ENCODE measurements at regions not wholly inside any gene's neighbourhood (a gene's known extent, or its start where the extent isn't known, plus 50 kb on each side); places are given as distances from the start of the nearest gene placed in this dataset.

GRCh38 chr6:40819182-40819834 lies 219.7 kb downstream of the UNC5CL start:
- DNase-seq: no peak
- TF ChIP-seq POLR2A (IDR thresholded peaks at IDR 0.05) (no peak), CTCF (IDR thresholded peaks at IDR 0.05) (no peak)
- Histone ChIP-seq H3K27me3 (no peaks in the 10 kb centered on the region), H3K4me3 (no peak overlapping the region), H3K27ac (no peak overlapping the region), H3K4me1 (no peaks in the 10 kb centered on the region), H3K9me3 (no peaks in the 10 kb centered on the region), H3K36me3 (ENCODE audit: low read depth, missing control alignments) (no peaks in the 10 kb centered on the region)
- 90 to 93% methylated on average over 9 of the region's 9 CpGs for WGBS, 2 donors
- intact Hi-C loops (cut with DNase I; ENCODE audit: low total_unique reads): no loop called here

- Histone ChIP-seq H3K4me3 (no peak overlapping the region), H3K27me3 (no peaks in the 10 kb centered on the region), H3K9me3 (no peaks in the 10 kb centered on the region), H3K4me1 (no peaks in the 10 kb centered on the region), H3K27ac (no peak overlapping the region), H3K36me3 (ENCODE audit: low read depth, missing control alignments) (no peaks in the 10 kb centered on the region)
- intact Hi-C loops (cut with DNase I; ENCODE audit: low total_unique reads): no loop called here
- no peak for DNase-seq
- WGBS, 2 donors: 86 to 87% methylated on average over 6 of the region's 6 CpGs
- TF ChIP-seq CTCF (IDR thresholded peaks at IDR 0.05) (no peak), POLR2A (IDR thresholded peaks at IDR 0.05) (no peak)
Measured at GRCh38 chr6:40817369-40817768, 221.7 kb downstream of the UNC5CL start.

GRCh38 chr6:40816601-40817000 lies 222.4 kb downstream of the UNC5CL start:
- Histone ChIP-seq H3K9me3 (no peaks in the 10 kb centered on the region), H3K4me3 (no peak overlapping the region), H3K36me3 (ENCODE audit: low read depth, missing control alignments) (no peaks in the 10 kb centered on the region), H3K27ac (no peak overlapping the region), H3K27me3 (no peaks in the 10 kb centered on the region), H3K4me1 (no peaks in the 10 kb centered on the region)
- DNase-seq: no peak
- intact Hi-C loops (cut with DNase I; ENCODE audit: low total_unique reads): no loop called here
- no peak for TF ChIP-seq POLR2A (IDR thresholded peaks at IDR 0.05)
- TF ChIP-seq CTCF (IDR thresholded peaks at IDR 0.05): no peak
- 88 to 93% methylated on average over 2 of the region's 2 CpGs for WGBS, 2 donors

GRCh38 chr6:40815731-40816130 lies 223.3 kb downstream of the UNC5CL start:
- intact Hi-C loops (cut with DNase I; ENCODE audit: low total_unique reads): no loop called here
- H3K27ac ChIP-seq: no peak overlapping the region
- no peaks in the 10 kb centered on the region for H3K36me3 ChIP-seq (ENCODE audit: low read depth, missing control alignments)
- no peaks in the 10 kb centered on the region for H3K27me3 ChIP-seq
- TF ChIP-seq CTCF (IDR thresholded peaks at IDR 0.05): no peak
- TF ChIP-seq POLR2A (IDR thresholded peaks at IDR 0.05): no peak
- WGBS, 2 donors: 96 to 97% methylated on average over 12 of the region's 12 CpGs
- no peaks in the 10 kb centered on the region for H3K4me1 ChIP-seq
- H3K4me3 ChIP-seq: no peak overlapping the region
- no peaks in the 10 kb centered on the region for H3K9me3 ChIP-seq
- DNase-seq: no peak

- Histone ChIP-seq H3K4me1 (no peaks in the 10 kb centered on the region), H3K27ac (no peak overlapping the region), H3K36me3 (ENCODE audit: low read depth, missing control alignments) (no peaks in the 10 kb centered on the region), H3K9me3 (no peaks in the 10 kb centered on the region), H3K27me3 (no peaks in the 10 kb centered on the region), H3K4me3 (no peak overlapping the region)
- intact Hi-C loops (cut with DNase I; ENCODE audit: low total_unique reads): no loop called here
- no peak for DNase-seq
- TF ChIP-seq POLR2A (IDR thresholded peaks at IDR 0.05) (no peak), CTCF (IDR thresholded peaks at IDR 0.05) (no peak)
Measured at GRCh38 chr6:40810171-40810570, 223.0 kb upstream of the LRFN2 start.

Measured in testis (tissue), 2 donors.